HL-60 (cell line): ENCODE measurements at regions not wholly inside any gene's neighbourhood (a gene's known extent, or its start where the extent isn't known, plus 50 kb on each side); places are given as distances from the start of the nearest gene placed in this dataset.
"Not testable (repeated sequence)": the region's sequence is repeated elsewhere in the genome, so short reads cannot be mapped to it uniquely, and the experiment has no call there.

Experiments
- DNase-seq, 2 experiments: peaks; one replicate each; pipeline ENCODE4 v3.0.0-alpha.2; 2010 to 2020; ENCODE audit warnings: low read depth in 1 of 2, low spot score in 1 of 2
- H3K27ac ChIP-seq: fragments of 250-450 bp; sonication (Bioruptor Pico); replicated peaks from 2 replicates; pipeline ENCODE4 v1.5.1; 2020; ENCODE audit warnings: mild to moderate bottlenecking, moderate library complexity
- H3K27me3 ChIP-seq: fragments of 250-450 bp; sonication (Bioruptor Pico); 2 replicates; pipeline ENCODE4 v1.5.1; 2021; ENCODE audit warnings: mild to moderate bottlenecking, moderate library complexity; ENCODE audit not compliant: insufficient read depth, poor library complexity, severe bottlenecking
- H3K4me3 ChIP-seq: replicated peaks from 2 replicates; pipeline ENCODE4 v1.5.1; 2011; ENCODE audit warnings: mild to moderate bottlenecking, control low read depth, low read length; ENCODE audit not compliant: insufficient read depth
- GABPA ChIP-seq: IDR thresholded peaks from 2 replicates; pipeline ENCODE4 v1.6.1; 2012; ENCODE audit warnings: low read depth
- POLR2AphosphoS5 ChIP-seq: IDR thresholded peaks from 2 replicates; pipeline ENCODE4 v1.6.1; 2012; ENCODE audit warnings: low read depth
- REST ChIP-seq: IDR thresholded peaks from 2 replicates; pipeline ENCODE4 v1.6.1; 2012; ENCODE audit warnings: low read depth; ENCODE audit not compliant: insufficient replicate concordance
- SPI1 ChIP-seq: IDR thresholded peaks from 2 replicates; pipeline ENCODE4 v1.6.1; 2012; ENCODE audit warnings: low read depth, mild to moderate bottlenecking, borderline replicate concordance

DNA sequence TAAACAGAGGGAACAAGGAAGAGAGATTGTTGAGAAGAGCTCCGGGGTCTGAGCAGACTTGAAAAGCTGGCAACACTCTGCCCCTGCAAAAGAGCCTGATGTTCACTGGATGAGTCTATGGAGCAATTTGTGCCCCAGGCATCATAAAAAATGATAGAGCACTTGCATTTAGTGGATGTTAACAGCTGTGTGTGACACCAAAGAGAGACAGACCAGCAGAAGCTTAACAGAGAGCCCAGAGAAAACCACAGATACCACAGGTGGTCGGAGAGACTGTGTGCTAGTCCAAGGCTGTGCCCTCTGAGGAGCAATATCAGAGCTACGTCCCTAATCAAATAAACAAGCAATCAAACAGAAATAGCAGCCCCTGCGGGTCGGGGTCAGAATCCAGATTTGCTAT is 85.4 kb upstream of the SAMD11 start:
- H3K27me3 ChIP-seq, H3K27ac ChIP-seq, H3K4me3 ChIP-seq, DNase-seq: not testable (repeated sequence)

- not testable (repeated sequence) for H3K27me3 ChIP-seq, H3K4me3 ChIP-seq, H3K27ac ChIP-seq, DNase-seq
Observed at GRCh38 chr1:840592-840991, 83.1 kb upstream of the SAMD11 start.

GRCh38 chr1:841671-842425 is 81.9 kb upstream of the SAMD11 start:
- not testable (repeated sequence) for DNase-seq, H3K27me3 ChIP-seq, H3K4me3 ChIP-seq, H3K27ac ChIP-seq

DNA sequence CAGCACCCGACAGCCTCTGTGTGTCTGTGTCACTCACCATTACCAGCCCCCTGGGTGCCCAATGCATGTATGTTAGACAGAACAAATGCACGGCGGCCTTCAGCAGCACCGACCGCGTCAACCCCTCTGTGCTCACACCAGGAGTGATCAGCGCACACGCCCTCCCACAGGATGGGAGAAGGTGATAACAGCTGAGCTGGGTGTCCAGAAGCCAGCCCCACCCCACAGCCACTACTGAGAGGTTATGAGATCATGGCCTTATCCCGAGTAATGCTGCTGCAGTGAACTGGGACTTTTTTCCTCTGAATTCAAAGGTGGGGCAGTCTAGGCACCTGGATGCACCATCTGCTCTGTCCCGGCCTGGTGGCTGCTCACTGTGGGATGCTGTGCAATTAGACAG is 80.9 kb upstream of the SAMD11 start:
- H3K27ac ChIP-seq, H3K27me3 ChIP-seq, H3K4me3 ChIP-seq, DNase-seq: not testable (repeated sequence)

- not testable (repeated sequence) for H3K27me3 ChIP-seq, DNase-seq, H3K4me3 ChIP-seq, H3K27ac ChIP-seq
Observed at GRCh38 chr1:843946-844345, 79.8 kb upstream of the SAMD11 start.

DNA sequence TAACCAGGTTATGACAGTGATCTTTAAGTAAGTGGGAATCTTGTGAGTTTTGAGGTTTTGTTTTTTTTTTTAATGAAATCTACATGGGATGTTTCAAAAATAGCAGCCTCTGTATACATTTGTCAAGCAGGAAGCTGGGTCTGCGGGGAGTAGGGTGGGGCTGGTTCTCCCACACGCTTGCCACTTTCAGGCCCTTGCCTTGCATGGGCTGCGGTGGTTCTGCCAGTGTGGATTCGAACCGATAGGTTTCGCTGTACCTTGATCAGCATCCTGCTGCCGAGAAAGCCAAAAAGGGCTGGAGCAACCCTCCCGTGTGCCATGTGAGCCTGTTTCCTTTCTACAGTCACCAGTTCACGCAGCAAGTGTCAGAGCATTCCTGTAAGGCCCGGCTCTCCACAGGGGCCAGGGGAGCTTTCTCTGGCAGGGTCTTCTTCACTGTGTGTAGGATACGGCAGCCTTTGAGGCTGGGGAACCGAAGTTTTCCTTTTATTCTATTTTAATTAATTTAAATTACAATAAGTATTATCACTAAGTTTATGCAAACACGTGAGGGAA is 79.2 kb upstream of the SAMD11 start:
- Histone ChIP-seq H3K27me3 (no peaks in the 10 kb centered on the region), H3K4me3 (no peak overlapping the region), H3K27ac (no peak overlapping the region)
- no peak for DNase-seq
- TF ChIP-seq REST, result no peak
- TF ChIP-seq POLR2AphosphoS5, result no peak
- no peak for TF ChIP-seq SPI1
- no peak for TF ChIP-seq GABPA

DNA sequence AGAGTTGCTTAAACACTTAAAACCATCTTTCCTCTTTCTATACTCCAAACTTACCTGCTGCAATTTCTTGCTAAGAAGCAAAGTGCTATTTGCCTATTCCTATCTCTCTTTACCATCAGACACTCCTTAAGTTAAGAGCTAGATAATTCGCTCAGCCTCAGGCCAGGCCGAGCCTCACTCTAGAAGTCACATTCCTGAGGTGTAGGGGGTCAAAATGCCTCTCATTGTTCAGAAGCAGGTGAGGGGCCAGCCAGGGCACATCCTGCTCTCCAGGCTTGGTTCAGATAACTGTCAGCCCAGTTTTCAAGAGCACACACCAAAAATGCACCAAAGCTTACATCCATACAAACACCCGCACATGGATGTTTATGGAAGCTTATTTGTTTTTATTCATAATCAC is 78.1 kb upstream of the SAMD11 start:
- not testable (repeated sequence) for DNase-seq, H3K4me3 ChIP-seq, H3K27me3 ChIP-seq, H3K27ac ChIP-seq

DNA sequence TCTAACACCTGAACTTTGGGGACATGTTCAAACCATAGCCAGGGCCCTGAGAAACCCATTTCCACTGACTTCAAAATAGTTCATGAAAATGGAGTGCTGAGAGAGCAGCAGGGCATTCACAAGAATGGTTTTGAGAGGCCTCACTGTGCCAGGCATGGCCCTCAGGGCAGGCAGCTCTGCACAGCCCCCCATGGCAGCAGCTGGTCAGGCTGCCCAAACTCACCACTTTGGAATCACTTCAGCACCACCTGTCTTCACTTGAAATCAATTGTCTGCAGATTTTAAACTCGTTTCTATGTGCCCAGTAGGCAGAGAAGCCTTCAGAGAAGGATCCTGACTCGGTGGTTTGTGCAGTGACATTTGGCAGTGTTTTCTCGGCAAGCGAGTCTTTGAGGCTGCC is 73.8 kb upstream of the SAMD11 start:
- H3K27ac ChIP-seq, H3K4me3 ChIP-seq, H3K27me3 ChIP-seq, DNase-seq: not testable (repeated sequence)

DNA sequence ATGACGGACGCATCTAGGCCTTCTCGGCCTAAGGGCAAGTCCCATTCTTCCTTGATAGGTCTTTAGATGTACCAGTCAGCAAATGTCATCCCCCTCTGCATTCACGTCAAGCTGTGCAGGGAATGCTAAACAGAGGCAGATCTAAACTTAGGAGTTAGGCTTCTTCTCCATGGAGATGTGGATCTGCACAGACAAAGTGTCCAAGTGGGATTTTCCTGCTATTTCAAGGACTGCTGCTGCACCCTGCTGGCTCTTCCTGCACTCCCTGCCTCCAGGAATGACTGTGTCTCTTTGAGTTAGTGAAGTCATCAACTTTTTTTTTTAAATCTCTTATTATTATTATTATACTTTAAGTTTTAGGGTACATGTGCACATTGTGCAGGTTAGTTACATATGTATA is 73.4 kb upstream of the SAMD11 start:
- H3K27ac ChIP-seq, H3K27me3 ChIP-seq, H3K4me3 ChIP-seq, DNase-seq: not testable (repeated sequence)

DNA sequence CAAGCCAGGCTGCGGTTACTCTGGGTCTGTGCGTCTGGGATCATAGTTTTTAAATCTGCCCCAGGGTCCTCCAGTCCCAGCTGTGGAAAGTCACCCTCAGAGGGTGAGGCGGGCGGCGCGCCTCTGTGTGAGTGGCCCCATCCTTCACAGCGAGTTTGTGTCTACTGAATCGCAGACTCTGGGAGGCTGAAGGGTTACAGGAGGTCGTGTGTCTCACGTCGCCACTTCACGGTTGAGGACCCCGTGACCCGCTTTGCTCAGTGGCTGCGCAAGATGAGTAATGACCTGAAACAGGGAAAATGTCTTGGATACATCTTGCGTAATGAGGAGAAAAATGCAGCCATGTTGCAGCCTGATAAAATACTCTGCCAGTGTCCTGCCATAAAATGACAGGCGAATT is 72.3 kb upstream of the SAMD11 start:
- not testable (repeated sequence) for H3K4me3 ChIP-seq, DNase-seq, H3K27ac ChIP-seq, H3K27me3 ChIP-seq

DNA sequence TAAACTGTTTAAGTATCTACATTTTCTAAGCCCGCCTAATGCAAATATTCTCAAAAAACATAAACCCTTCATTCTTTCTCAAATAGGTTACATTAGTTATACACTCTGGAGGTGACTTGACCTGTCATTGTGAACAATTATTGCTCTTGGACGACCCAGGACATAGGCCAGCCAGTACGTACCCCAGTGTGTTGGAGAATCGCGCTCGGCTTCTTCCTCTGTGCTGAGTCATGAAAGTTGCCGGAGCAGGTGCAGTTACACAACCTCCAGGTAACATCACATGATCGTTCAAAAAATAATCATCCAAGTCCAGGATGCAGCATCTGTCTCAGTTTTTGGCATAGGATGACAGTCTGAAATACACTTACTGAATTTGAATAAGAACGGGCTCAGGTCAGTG is 71.9 kb upstream of the SAMD11 start:
- H3K27ac ChIP-seq, H3K4me3 ChIP-seq, DNase-seq, H3K27me3 ChIP-seq: not testable (repeated sequence)

GRCh38 chr1:855202-855981 is 68.3 kb upstream of the SAMD11 start:
- H3K27ac ChIP-seq, H3K4me3 ChIP-seq: not testable (repeated sequence)

More at GRCh38 chr1:855202-855981, 68.3 kb upstream of the SAMD11 start:
- not testable (repeated sequence) for DNase-seq, H3K27me3 ChIP-seq
